Activated naive CD4-positive, alpha-beta T cell treated with anti-CD3 and anti-CD28 coated beads for 36 hours (primary cell): ENCODE measurements at regions not wholly inside any gene's neighbourhood (a gene's known extent, or its start where the extent isn't known, plus 50 kb on each side); places are given as distances from the start of the nearest gene placed in this dataset.
"Not testable (repeated sequence)": the region's sequence is repeated elsewhere in the genome, so short reads cannot be mapped to it uniquely, and the experiment has no call there.

Source experiments
- CTCF ChIA-PET: fragments of 350-600 bp; sonication (Branson Sonifier 250); formaldehyde crosslinking; loops from one replicate; lab custom pipeline; 2021; ENCODE audit warnings: antibody characterized with exemption; lab: Charles Lee
- DNase-seq: peaks from one replicate; pipeline ENCODE4 v3.0.0-alpha.2; 2020
- H3K27ac Mint-ChIP-seq: one replicate; pipeline ENCODE4 v1.8.0; 2021; ENCODE audit warnings: mild to moderate bottlenecking, mixed read lengths
- H3K27me3 Mint-ChIP-seq: one replicate; pipeline ENCODE4 v1.8.0; 2021; ENCODE audit warnings: low read depth, mixed read lengths
- H3K36me3 Mint-ChIP-seq: one replicate; pipeline ENCODE4 v1.8.0; 2021; ENCODE audit warnings: low read depth, mixed read lengths
- H3K4me1 Mint-ChIP-seq: one replicate; pipeline ENCODE4 v1.8.0; 2021; ENCODE audit warnings: low read depth, mixed read lengths
- H3K4me3 Mint-ChIP-seq: one replicate; pipeline ENCODE4 v1.8.0; 2021; ENCODE audit warnings: mild to moderate bottlenecking, moderate library complexity, mixed read lengths
- H3K9me3 Mint-ChIP-seq: one replicate; pipeline ENCODE4 v1.8.0; 2021; ENCODE audit warnings: mixed read lengths
- intact Hi-C: fragments of 100-400 bp; cut with micrococcal nuclease; formaldehyde crosslinking; loops from one replicate; pipeline ENCODE4 v1.15.1; 2023

GRCh38 chr10:9342885-9343570 lies 1288.5 kb downstream of the GATA3 start:
- H3K4me1 Mint-ChIP-seq: peaks cover 11% of the 10 kb centered on the region
- no peak overlapping the region for H3K27ac Mint-ChIP-seq
- H3K4me3 Mint-ChIP-seq: no peak overlapping the region
- DNase-seq: no peak
- H3K36me3 Mint-ChIP-seq: peaks cover 2% of the 10 kb centered on the region
- peaks cover 10% of the 10 kb centered on the region for H3K9me3 Mint-ChIP-seq
- CTCF ChIA-PET: interaction anchor here (0.7 to 1.5 kb wide), 7 partner anchors 11 to 1334 kb away, joined by 3 to 9 read pairs (median 3); no protein-coding TSS in a partner anchor
- H3K27me3 Mint-ChIP-seq: no peaks in the 10 kb centered on the region
- intact Hi-C loops: loop anchor here (1.0 to 10.0 kb wide), 4 partner anchors 339 to 1334 kb away; no protein-coding TSS in a partner anchor

GRCh38 chr10:9347933-9348332 lies 1293.4 kb downstream of the GATA3 start:
- H3K36me3 Mint-ChIP-seq, H3K27ac Mint-ChIP-seq, H3K4me3 Mint-ChIP-seq, H3K27me3 Mint-ChIP-seq, DNase-seq, H3K4me1 Mint-ChIP-seq: not testable (repeated sequence)
- H3K9me3 Mint-ChIP-seq: peaks cover 12% of the 10 kb centered on the region
- CTCF ChIA-PET: interaction anchor here (0.7 kb wide), 1 partner anchor 265 kb away, joined by 3 read pairs; no protein-coding TSS in a partner anchor
- intact Hi-C loops: loop anchor here (10.0 kb wide), 1 partner anchor 1157 kb away; no protein-coding TSS in a partner anchor

- DNase-seq: no peak
- no peak overlapping the region for H3K4me3 Mint-ChIP-seq
- peaks cover 7% of the 10 kb centered on the region for H3K4me1 Mint-ChIP-seq
- CTCF ChIA-PET: no interaction called here
- no peak overlapping the region for H3K27ac Mint-ChIP-seq
- peaks cover 2% of the 10 kb centered on the region for H3K27me3 Mint-ChIP-seq
- no peaks in the 10 kb centered on the region for H3K36me3 Mint-ChIP-seq
- peaks cover under 1% of the 10 kb centered on the region for H3K9me3 Mint-ChIP-seq
- intact Hi-C loops: no loop called here
Measured at GRCh38 chr10:9357471-9357870, 1303.0 kb downstream of the GATA3 start.

- DNase-seq: peak; percentile 13
- peaks cover 20% of the 10 kb centered on the region for H3K4me1 Mint-ChIP-seq
- CTCF ChIA-PET: no interaction called here
- H3K27ac Mint-ChIP-seq: peak overlapping the region; percentile 18
- peaks cover 1% of the 10 kb centered on the region for H3K9me3 Mint-ChIP-seq
- no peak overlapping the region for H3K4me3 Mint-ChIP-seq
- intact Hi-C loops: no loop called here
- no peaks in the 10 kb centered on the region for H3K36me3 Mint-ChIP-seq
- H3K27me3 Mint-ChIP-seq: no peaks in the 10 kb centered on the region
Measured at GRCh38 chr10:9362721-9363120, 1308.2 kb downstream of the GATA3 start.

- Mint-ChIP-seq H3K9me3 (no peaks in the 10 kb centered on the region), H3K4me1 (no peaks in the 10 kb centered on the region), H3K4me3 (no peak overlapping the region), H3K27ac (no peak overlapping the region), H3K27me3 (peaks cover 5% of the 10 kb centered on the region), H3K36me3 (no peaks in the 10 kb centered on the region)
- CTCF ChIA-PET: no interaction called here
- DNase-seq: no peak
- intact Hi-C loops: no loop called here
Measured at GRCh38 chr10:9379183-9379582, 1324.7 kb downstream of the GATA3 start.

- H3K36me3 Mint-ChIP-seq: no peaks in the 10 kb centered on the region
- CTCF ChIA-PET: no interaction called here
- H3K4me3 Mint-ChIP-seq: no peak overlapping the region
- H3K27me3 Mint-ChIP-seq: peaks cover 5% of the 10 kb centered on the region
- intact Hi-C loops: no loop called here
- DNase-seq: no peak
- no peaks in the 10 kb centered on the region for H3K9me3 Mint-ChIP-seq
- H3K4me1 Mint-ChIP-seq: no peaks in the 10 kb centered on the region
- no peak overlapping the region for H3K27ac Mint-ChIP-seq
Measured at GRCh38 chr10:9381733-9382532, 1327.4 kb downstream of the GATA3 start.

GRCh38 chr10:9382533-9382866 lies 1328.0 kb downstream of the GATA3 start:
- no peaks in the 10 kb centered on the region for H3K36me3 Mint-ChIP-seq
- intact Hi-C loops: no loop called here
- H3K9me3 Mint-ChIP-seq: no peaks in the 10 kb centered on the region
- CTCF ChIA-PET: no interaction called here
- peaks cover 5% of the 10 kb centered on the region for H3K27me3 Mint-ChIP-seq
- no peak overlapping the region for H3K4me3 Mint-ChIP-seq
- DNase-seq: no peak
- no peak overlapping the region for H3K27ac Mint-ChIP-seq
- no peaks in the 10 kb centered on the region for H3K4me1 Mint-ChIP-seq

- intact Hi-C loops: no loop called here
- Mint-ChIP-seq H3K4me1 (no peaks in the 10 kb centered on the region), H3K36me3 (no peaks in the 10 kb centered on the region), H3K4me3 (no peak overlapping the region), H3K27ac (no peak overlapping the region), H3K9me3 (no peaks in the 10 kb centered on the region), H3K27me3 (peaks cover 11% of the 10 kb centered on the region)
- CTCF ChIA-PET: no interaction called here
- no peak for DNase-seq
Measured at GRCh38 chr10:9390516-9390915, 1336.0 kb downstream of the GATA3 start.

GRCh38 chr10:9399275-9399983 lies 1344.9 kb downstream of the GATA3 start:
- CTCF ChIA-PET: no interaction called here
- H3K36me3 Mint-ChIP-seq: no peaks in the 10 kb centered on the region
- intact Hi-C loops: no loop called here

GRCh38 chr10:9402067-9402466 lies 1347.6 kb downstream of the GATA3 start:
- CTCF ChIA-PET, H3K9me3 Mint-ChIP-seq, H3K4me1 Mint-ChIP-seq, H3K27ac Mint-ChIP-seq, H3K4me3 Mint-ChIP-seq, DNase-seq, intact Hi-C loops, H3K36me3 Mint-ChIP-seq: not testable (repeated sequence)
- H3K27me3 Mint-ChIP-seq: peaks cover 13% of the 10 kb centered on the region

More at GRCh38 chr10:9399275-9399983, 1344.9 kb downstream of the GATA3 start:
- Mint-ChIP-seq H3K9me3 (no peaks in the 10 kb centered on the region), H3K27me3 (peaks cover 13% of the 10 kb centered on the region), H3K4me3 (no peak overlapping the region), H3K4me1 (no peaks in the 10 kb centered on the region), H3K27ac (no peak overlapping the region)
- no peak for DNase-seq

- CTCF ChIA-PET, H3K27ac Mint-ChIP-seq, intact Hi-C loops, H3K4me3 Mint-ChIP-seq, H3K9me3 Mint-ChIP-seq, DNase-seq, H3K4me1 Mint-ChIP-seq, H3K36me3 Mint-ChIP-seq: not testable (repeated sequence)
- peaks cover 13% of the 10 kb centered on the region for H3K27me3 Mint-ChIP-seq
Measured at GRCh38 chr10:9402507-9403195, 1348.2 kb downstream of the GATA3 start.

- intact Hi-C loops, CTCF ChIA-PET: not testable (repeated sequence)
Measured at GRCh38 chr10:9407201-9407600, 1352.7 kb downstream of the GATA3 start.

More at GRCh38 chr10:9407201-9407600, 1352.7 kb downstream of the GATA3 start:
- not testable (repeated sequence) for H3K9me3 Mint-ChIP-seq, H3K4me1 Mint-ChIP-seq, H3K27me3 Mint-ChIP-seq, H3K36me3 Mint-ChIP-seq, H3K27ac Mint-ChIP-seq, H3K4me3 Mint-ChIP-seq, DNase-seq
